HepG2 (cell line): ENCODE measurements at regions not wholly inside any gene's neighbourhood (a gene's known extent, or its start where the extent isn't known, plus 50 kb on each side); places are given as distances from the start of the nearest gene placed in this dataset.
"Not testable (repeated sequence)": the region's sequence is repeated elsewhere in the genome, so short reads cannot be mapped to it uniquely, and the experiment has no call there.

Experiments used
- ATAC-seq: fragments of 200-7000 bp; cut with Tn5 transposase; 3 replicates; pipeline ENCODE4 v1.9.1; 2020; ENCODE audit warnings: mild to moderate bottlenecking, moderate library complexity
- BruUV-seq: library from RNA; stranded (reverse); fragments of 400-500 nt; replicated peaks from 2 replicates; lab custom pipeline; 2021; lab: Mats Ljungman, UMichigan
- CTCF ChIA-PET: fragments of 300-600 bp; formaldehyde crosslinking; extraction: SDS; loops from one replicate; lab custom pipeline; 2021; ENCODE audit warnings: low total read pairs, inconsistent platforms, low intra/inter-chr PET ratio; lab: Yijun Ruan, JAX
- POLR2A ChIA-PET: fragments of 350-600 bp; sonication (Branson Sonifier 250); formaldehyde crosslinking; loops from one replicate; lab custom pipeline; 2020; ENCODE audit warnings: antibody characterized with exemption, inconsistent platforms; lab: Yijun Ruan, JAX
- DNase-seq: peaks from one replicate; pipeline ENCODE4 v3.0.0-alpha.2; 2015; ENCODE audit warnings: low spot score
- FAIRE-seq: peaks from 3 replicates; lab custom pipeline; 2011; peaks lifted over from hg19 to GRCh38; lab: Jason Lieb, UNC
- H2AFZ ChIP-seq: one replicate; pipeline ENCODE4 v1.6.1; 2011; ENCODE audit warnings: low read length, inconsistent platforms
- H3K27ac ChIP-seq: fragments of 300-600 bp; 3 replicates; pipeline ENCODE4 v1.8.0; 2011; ENCODE audit warnings: mixed run types, mild to moderate bottlenecking, mixed read lengths, low read length, inconsistent platforms; ENCODE audit not compliant: insufficient read depth; ENCODE audit errors: extremely low read length
- H3K27me3 ChIP-seq, 2 experiments: fragments of 200-600 bp in 1 of 2; 2 replicates in 1 of 2; 3 replicates in 1 of 2; pipeline versions ENCODE4 v1.6.0 to v1.8.0; 2011; ENCODE audit warnings: low read length in 2 of 2, mild to moderate bottlenecking in 2 of 2, moderate library complexity in 2 of 2, inconsistent platforms in 1 of 2; ENCODE audit not compliant: insufficient read depth in 2 of 2, control insufficient read depth in 1 of 2
- H3K36me3 ChIP-seq, 2 experiments: fragments of 200-600 bp in 1 of 2; replicated peaks in 1 of 2; 2 replicates in 1 of 2; 3 replicates in 1 of 2; pipeline versions ENCODE4 v1.5.1 to v1.8.0; 2011; ENCODE audit warnings: low read length in 2 of 2, inconsistent platforms in 1 of 2; ENCODE audit not compliant: insufficient read depth in 2 of 2, control insufficient read depth in 1 of 2
- H3K4me1 ChIP-seq: 2 replicates; pipeline ENCODE4 v1.5.1; 2012; ENCODE audit warnings: low read length, inconsistent platforms; ENCODE audit not compliant: insufficient read depth
- H3K4me2 ChIP-seq: 2 replicates; pipeline ENCODE4 v1.6.0; 2011; ENCODE audit warnings: low read depth, low read length, inconsistent platforms
- H3K4me3 ChIP-seq, 3 experiments: fragments of 200-600 bp in 1 of 3; sonication (generic), shearing (Covaris generic) in 1 of 3; replicated peaks in 1 of 3; 2 replicates each; pipeline ENCODE4 v1.5.1; 2011 to 2016; ENCODE audit warnings: low read length in 3 of 3, inconsistent platforms in 2 of 3, low read depth in 2 of 3, mild to moderate bottlenecking in 2 of 3, control low read depth in 1 of 3, mixed read lengths in 1 of 3; ENCODE audit not compliant: insufficient read depth in 1 of 3
- H3K79me2 ChIP-seq: one replicate; pipeline ENCODE4 v1.6.1; 2011; ENCODE audit warnings: low read length, inconsistent platforms; ENCODE audit not compliant: insufficient read depth
- H3K9ac ChIP-seq: 2 replicates; pipeline ENCODE4 v1.6.0; 2011; ENCODE audit warnings: mild to moderate bottlenecking, low read depth, low read length, inconsistent platforms; ENCODE audit not compliant: insufficient read depth
- H3K9me3 ChIP-seq: 2 replicates; pipeline ENCODE4 v1.5.1; 2012; ENCODE audit warnings: mild to moderate bottlenecking, low read length
- H4K20me1 ChIP-seq: 2 replicates; pipeline ENCODE4 v1.6.0; 2011; ENCODE audit warnings: inconsistent platforms, mild to moderate bottlenecking, low read length, moderate library complexity; ENCODE audit not compliant: insufficient read depth
- ARID4A ChIP-seq: sonication (generic); formaldehyde crosslinking; IDR thresholded peaks from 2 replicates; pipeline ENCODE4 v1.5.0; 2020; ENCODE audit warnings: mild to moderate bottlenecking, missing genetic modification reagents, borderline replicate concordance
- BRD4 ChIP-seq: sonication (generic); formaldehyde crosslinking; IDR thresholded peaks from 2 replicates; pipeline ENCODE4 v1.4.0; 2020; ENCODE audit warnings: missing genetic modification reagents
- CBX1 ChIP-seq: IDR thresholded peaks from one replicate; pipeline ENCODE4 v1.6.1; 2016; ENCODE audit warnings: antibody characterized with exemption, low read depth
- CEBPB ChIP-seq: IDR thresholded peaks from 2 replicates; pipeline ENCODE4 v1.6.1; 2011; ENCODE audit warnings: low read depth, low read length, improper control_type of control experiment, borderline replicate concordance
- RAD21 ChIP-seq: fragments of 450-650 bp; formaldehyde crosslinking; IDR thresholded peaks from 2 replicates; pipeline ENCODE4 v1.5.0; 2020; ENCODE audit warnings: mild to moderate bottlenecking
- RFXAP ChIP-seq: sonication (generic); formaldehyde crosslinking; IDR thresholded peaks from 2 replicates; pipeline ENCODE4 v1.4.0; 2020; ENCODE audit warnings: missing genetic modification reagents, borderline replicate concordance
- SP5 ChIP-seq: IDR thresholded peaks from 2 replicates; pipeline ENCODE4 v1.6.1; 2016; ENCODE audit warnings: low read depth, borderline replicate concordance
- STAG1 ChIP-seq: sonication (generic); formaldehyde crosslinking; IDR thresholded peaks from 2 replicates; pipeline ENCODE4 v1.4.0; 2020; ENCODE audit warnings: missing genetic modification reagents
- TEAD3 ChIP-seq: optimal IDR thresholded peaks from 2 replicates; pipeline ENCODE3; 2016; ENCODE audit warnings: borderline replicate concordance
- XRCC5 ChIP-seq: fragments of 200-400 bp; formaldehyde crosslinking; optimal IDR thresholded peaks from 2 replicates; pipeline ENCODE3; 2017; ENCODE audit warnings: mild to moderate bottlenecking, low read length
- ZBTB7B ChIP-seq: sonication (generic); formaldehyde crosslinking; IDR thresholded peaks from 2 replicates; pipeline ENCODE4 v1.4.0; 2020; ENCODE audit warnings: missing genetic modification reagents
- ZNF331 ChIP-seq: sonication (generic); formaldehyde crosslinking; IDR thresholded peaks from 2 replicates; pipeline ENCODE4 v1.4.0; 2020; ENCODE audit warnings: missing genetic modification reagents
- ZNF598 ChIP-seq: sonication (generic); formaldehyde crosslinking; IDR thresholded peaks from 2 replicates; pipeline ENCODE4 v1.5.1; 2020; ENCODE audit warnings: mild to moderate bottlenecking, missing genetic modification reagents, borderline replicate concordance
- WGBS: methylation state at CpG from one replicate; pipeline ENCODE4 v1.1.6; 2017; ENCODE audit warnings: low lambda C conversion rate; 5-methylcytosine and 5-hydroxymethylcytosine counted together
- in situ Hi-C: cut with HindIII; loops from 2 replicates; pipeline ENCODE4 v1.10.0; 2017; ENCODE audit warnings: low pct_unique_long_range_greater_than_20kb; ENCODE audit not compliant: extremely low pct_ligation_motif_present
- intact Hi-C: fragments of 100-400 bp; cut with micrococcal nuclease; formaldehyde crosslinking; loops from one replicate; pipeline ENCODE4 v1.10.0; 2022; ENCODE audit not compliant: unreplicated experiment

DNA sequence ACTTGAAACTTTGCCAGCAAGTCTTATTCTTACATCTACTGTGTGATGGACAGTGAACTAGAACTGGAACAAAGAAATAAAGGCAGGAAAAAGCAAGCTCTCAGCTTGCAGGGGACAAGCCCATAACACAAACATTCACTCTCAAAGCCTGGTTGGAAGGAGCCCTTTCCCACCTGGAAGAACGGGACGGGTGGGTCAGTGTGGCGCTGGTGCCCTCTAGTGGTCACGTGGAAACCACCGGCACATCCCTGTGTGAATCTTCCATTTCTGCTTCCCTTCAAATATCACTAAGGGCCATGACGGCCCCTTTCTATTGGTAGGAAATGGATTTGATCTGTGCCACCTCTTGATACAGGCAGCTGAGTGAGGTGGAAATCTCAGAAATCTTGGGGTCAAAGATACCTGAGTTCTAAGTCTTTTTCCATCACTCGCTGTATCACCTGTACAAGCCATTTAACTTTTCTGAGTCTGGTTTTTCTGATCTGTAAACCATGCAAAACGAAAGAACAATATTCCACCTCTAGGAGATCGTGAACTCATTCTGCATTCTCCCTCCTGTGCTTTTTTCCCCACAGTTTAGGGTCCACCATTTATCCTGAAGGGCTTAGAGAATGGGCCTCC lies 211.6 kb downstream of the MSX2 start (continued):
- TF ChIP-seq ZNF598: no peak
- peak; percentile 10 for TF ChIP-seq TEAD3 (CRISPR knock-in tag)
- peak; percentile 69 for TF ChIP-seq XRCC5
- peak; percentile 85 for TF ChIP-seq STAG1 (CRISPR knock-in tag)
- TF ChIP-seq ZNF331 (CRISPR knock-in tag): peak; percentile 22; the same call in 1 of the 2 replicates
- peak; percentile 48; the same call in 1 of the 2 replicates for TF ChIP-seq RAD21 (CRISPR knock-in tag)
- 0 out of 2 replicates have a peak, but pooled peaks have one; percentile 26 for TF ChIP-seq RFXAP (CRISPR knock-in tag)

DNA sequence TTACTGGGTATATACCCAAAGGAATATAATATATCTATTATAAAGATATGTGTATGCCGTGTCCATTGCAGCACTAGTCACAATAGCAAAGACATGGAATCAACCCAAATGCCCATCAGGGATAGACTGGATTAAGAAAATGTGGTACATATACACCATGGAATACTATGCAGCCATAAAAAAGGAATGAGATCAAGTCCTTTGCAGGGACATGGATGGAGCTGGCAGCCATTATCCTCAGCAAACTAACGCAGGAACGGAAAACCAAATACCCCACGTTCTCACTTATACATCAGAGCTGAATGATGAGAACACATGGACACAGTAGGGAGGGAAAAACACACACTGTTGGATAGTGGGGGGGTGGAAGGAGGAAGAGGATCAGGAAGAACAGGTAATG lies 206.7 kb downstream of the MSX2 start:
- in situ Hi-C loops, DNase-seq, H3K9me3 ChIP-seq: not testable (repeated sequence)

GRCh38 chr5:174925586-174925985 lies 201.2 kb downstream of the MSX2 start:
- FAIRE-seq: no peak
- H3K27me3 ChIP-seq: no peaks in the 10 kb centered on the region; a peak in 2 of 5 replicates
- intact Hi-C loops (no loop called here), in situ Hi-C loops (no loop called here)
- CTCF ChIA-PET: no interaction called here
- 57% methylated on average over 1 of the region's 1 CpG for WGBS
- H3K4me1 ChIP-seq: no peaks in the 10 kb centered on the region
- no peak for ATAC-seq
- no peak overlapping the region for H3K9ac ChIP-seq
- H3K79me2 ChIP-seq: no peaks in the 10 kb centered on the region
- H3K9me3 ChIP-seq: no peaks in the 10 kb centered on the region
- H3K27ac ChIP-seq: no peak overlapping the region
- POLR2A ChIA-PET: no interaction called here
- no peak for DNase-seq
- H2AFZ ChIP-seq: no peak overlapping the region
- BruUV-seq: no TSS peak
- H3K4me2 ChIP-seq: no peak overlapping the region
- no peaks in the 10 kb centered on the region for H3K36me3 ChIP-seq
- no peaks in the 10 kb centered on the region for H4K20me1 ChIP-seq
- no peak overlapping the region for H3K4me3 ChIP-seq
- no peak for TF ChIP-seq SP5
- no peak for TF ChIP-seq CEBPB
- TF ChIP-seq BRD4 (CRISPR knock-in tag): no peak
- TF ChIP-seq ARID4A: no peak
- no peak for TF ChIP-seq CBX1
- no peak for TF ChIP-seq ZBTB7B

More for the DNA sequence above, 206.7 kb downstream of the MSX2 start:
- WGBS: 70% methylated on average over 4 of the region's 4 CpGs
- H3K4me1 ChIP-seq, H3K79me2 ChIP-seq, H2AFZ ChIP-seq, CTCF ChIA-PET, H3K27ac ChIP-seq, ATAC-seq, H3K4me3 ChIP-seq, POLR2A ChIA-PET, H3K27me3 ChIP-seq, H3K9ac ChIP-seq, H3K36me3 ChIP-seq, H3K4me2 ChIP-seq, BruUV-seq, intact Hi-C loops, FAIRE-seq, H4K20me1 ChIP-seq: not testable (repeated sequence)
